IPS-15b (cell line): ENCODE measurements at regions not wholly inside any gene's neighbourhood (a gene's known extent, or its start where the extent isn't known, plus 50 kb on each side); places are given as distances from the start of the nearest gene placed in this dataset.
"Not testable (repeated sequence)": the region's sequence is repeated elsewhere in the genome, so short reads cannot be mapped to it uniquely, and the experiment has no call there.

ENCODE experiments used
- H3K27me3 ChIP-seq: one replicate; pipeline ENCODE4 v1.6.1; 2013; ENCODE audit warnings: low read length; ENCODE audit not compliant: control insufficient read depth, insufficient read depth
- H3K36me3 ChIP-seq: one replicate; pipeline ENCODE4 v1.6.1; 2013; ENCODE audit warnings: low read length; ENCODE audit not compliant: control insufficient read depth, insufficient read depth
- H3K4me1 ChIP-seq: one replicate; pipeline ENCODE4 v1.6.1; 2013; ENCODE audit warnings: mild to moderate bottlenecking, low read length; ENCODE audit not compliant: control insufficient read depth, insufficient read depth
- H3K4me3 ChIP-seq: one replicate; pipeline ENCODE4 v1.5.1; 2013; ENCODE audit warnings: low read depth, low read length
- H3K9ac ChIP-seq: one replicate; pipeline ENCODE4 v1.6.1; 2013; ENCODE audit warnings: low read depth, mild to moderate bottlenecking, low read length
- H3K9me3 ChIP-seq: one replicate; pipeline ENCODE4 v1.6.1; 2013; ENCODE audit warnings: mild to moderate bottlenecking, low read length; ENCODE audit not compliant: control insufficient read depth, insufficient read depth

- Histone ChIP-seq H3K4me3 (no peak overlapping the region), H3K9ac (no peak overlapping the region), H3K27me3 (no peaks in the 10 kb centered on the region), H3K4me1 (no peaks in the 10 kb centered on the region), H3K9me3 (no peaks in the 10 kb centered on the region), H3K36me3 (no peaks in the 10 kb centered on the region)
These were observed 288.2 kb downstream of the QKI start for GRCh38 chr6:163702736-163703135.

DNA sequence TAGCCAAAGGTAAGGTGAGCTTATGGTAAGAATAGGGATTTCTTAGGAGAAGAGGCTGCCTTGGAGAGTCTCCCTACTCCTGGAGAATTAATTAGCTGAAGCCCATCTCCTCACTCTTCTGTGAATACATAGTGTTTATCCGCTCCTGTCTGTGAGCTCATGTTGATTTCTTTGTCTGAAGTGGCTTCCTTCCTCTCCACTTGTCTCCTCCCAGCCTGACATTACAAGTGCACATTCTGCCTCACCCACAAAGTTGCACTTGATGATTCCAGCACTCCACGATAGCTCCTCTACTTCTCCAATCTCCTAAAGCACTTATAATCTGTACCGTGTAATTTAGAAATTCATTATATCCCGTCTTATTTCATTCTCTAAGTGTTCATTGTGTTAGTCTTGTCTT lies 287.2 kb downstream of the QKI start:
- H3K4me1 ChIP-seq: no peaks in the 10 kb centered on the region
- H3K36me3 ChIP-seq: no peaks in the 10 kb centered on the region
- H3K4me3 ChIP-seq: no peak overlapping the region
- no peaks in the 10 kb centered on the region for H3K9me3 ChIP-seq
- no peak overlapping the region for H3K9ac ChIP-seq
- no peaks in the 10 kb centered on the region for H3K27me3 ChIP-seq

DNA sequence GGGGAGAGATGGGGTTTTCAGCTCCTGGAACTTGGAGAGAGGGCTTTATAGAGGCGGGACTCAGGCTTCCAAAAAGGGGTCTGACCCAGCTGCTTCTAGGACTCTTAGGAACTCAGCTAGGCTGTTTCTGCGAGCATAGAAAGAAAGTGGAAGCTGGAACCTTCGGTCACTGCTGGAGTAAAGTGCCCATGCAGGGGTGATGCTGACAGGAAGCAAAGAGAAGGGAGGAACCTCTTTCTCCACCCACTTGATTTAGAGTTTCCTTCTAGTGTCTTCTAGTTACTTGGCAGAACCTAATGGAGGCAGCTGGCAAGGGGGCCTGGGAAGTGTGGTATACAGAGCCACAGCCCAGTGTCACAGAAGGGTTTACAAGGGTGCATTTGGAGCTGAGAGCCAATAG lies 283.6 kb downstream of the QKI start:
- no peaks in the 10 kb centered on the region for H3K4me1 ChIP-seq
- no peaks in the 10 kb centered on the region for H3K9me3 ChIP-seq
- H3K27me3 ChIP-seq: no peaks in the 10 kb centered on the region
- H3K4me3 ChIP-seq: no peak overlapping the region
- no peak overlapping the region for H3K9ac ChIP-seq
- no peaks in the 10 kb centered on the region for H3K36me3 ChIP-seq

DNA sequence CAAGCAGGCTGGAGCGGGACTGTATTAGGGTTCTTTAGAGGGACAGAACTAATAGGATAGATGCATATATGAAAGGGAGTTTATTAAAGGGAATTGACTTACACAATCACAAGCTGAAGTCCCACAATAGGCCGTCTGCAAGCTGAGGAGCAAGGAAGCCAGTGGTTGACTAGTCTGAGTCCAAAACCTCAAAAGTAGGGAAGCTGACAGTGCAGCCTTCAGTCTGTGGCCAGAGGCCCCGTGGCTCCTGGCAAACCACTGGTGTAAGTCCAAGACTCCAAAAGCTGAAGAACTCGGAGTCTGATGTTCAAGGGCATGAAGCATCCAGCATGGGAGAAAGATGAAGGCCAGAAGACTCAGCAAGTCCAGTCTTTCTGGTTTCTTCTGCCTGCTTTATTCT lies 281.8 kb downstream of the QKI start:
- H3K27me3 ChIP-seq, H3K9ac ChIP-seq, H3K36me3 ChIP-seq, H3K4me1 ChIP-seq, H3K9me3 ChIP-seq, H3K4me3 ChIP-seq: not testable (repeated sequence)

DNA sequence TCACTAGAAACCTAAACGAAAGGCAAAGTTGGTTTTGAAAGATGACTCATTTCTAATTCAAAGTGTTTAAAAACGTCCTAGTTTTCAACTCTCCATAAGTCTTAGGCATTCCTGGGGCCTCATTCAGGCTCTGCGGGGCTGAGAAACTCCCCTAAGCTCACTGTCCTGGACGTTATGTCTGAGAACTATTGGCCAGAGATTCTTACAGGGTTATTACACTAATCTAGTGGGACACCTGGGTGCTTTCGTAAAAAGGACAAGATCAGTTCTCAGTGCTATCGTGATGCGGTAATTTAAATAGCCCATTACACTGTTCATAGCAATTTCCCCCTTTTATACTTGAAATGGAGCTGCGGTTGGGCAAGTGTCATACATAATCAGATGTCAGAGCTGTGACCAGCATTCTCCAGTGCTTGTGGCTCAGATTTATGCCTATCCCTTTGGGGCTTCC lies 280.9 kb downstream of the QKI start:
- Histone ChIP-seq H3K27me3 (no peaks in the 10 kb centered on the region), H3K4me1 (no peaks in the 10 kb centered on the region), H3K9ac (no peak overlapping the region), H3K36me3 (no peaks in the 10 kb centered on the region), H3K4me3 (no peak overlapping the region), H3K9me3 (no peaks in the 10 kb centered on the region)

GRCh38 chr6:163694988-163695398 lies 280.5 kb downstream of the QKI start:
- H3K4me3 ChIP-seq: no peak overlapping the region
- H3K4me1 ChIP-seq: no peaks in the 10 kb centered on the region
- no peaks in the 10 kb centered on the region for H3K9me3 ChIP-seq
- H3K36me3 ChIP-seq: no peaks in the 10 kb centered on the region
- no peak overlapping the region for H3K9ac ChIP-seq
- H3K27me3 ChIP-seq: no peaks in the 10 kb centered on the region

DNA sequence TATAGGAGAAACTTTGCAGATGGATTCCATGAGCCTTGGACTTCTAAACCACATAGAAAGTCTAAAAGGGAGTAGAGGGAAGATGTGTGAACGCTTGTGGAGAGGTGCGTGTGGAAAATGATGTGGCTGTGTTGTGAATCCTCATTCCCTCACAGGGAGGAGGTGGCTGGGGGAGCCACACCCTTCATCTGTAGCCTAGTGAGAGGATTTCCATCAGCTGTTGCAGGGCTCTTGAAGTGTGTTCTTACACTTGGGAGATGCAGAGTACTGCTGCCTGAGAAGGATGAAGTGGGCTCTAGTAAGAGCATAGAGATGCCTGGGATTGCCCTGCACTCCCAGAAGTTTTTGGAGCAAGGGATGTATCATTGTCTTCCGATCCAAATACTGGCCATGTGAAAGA lies 279.6 kb downstream of the QKI start:
- H3K27me3 ChIP-seq: no peaks in the 10 kb centered on the region
- no peak overlapping the region for H3K9ac ChIP-seq
- no peak overlapping the region for H3K4me3 ChIP-seq
- H3K9me3 ChIP-seq: no peaks in the 10 kb centered on the region
- H3K36me3 ChIP-seq: no peaks in the 10 kb centered on the region
- no peaks in the 10 kb centered on the region for H3K4me1 ChIP-seq

DNA sequence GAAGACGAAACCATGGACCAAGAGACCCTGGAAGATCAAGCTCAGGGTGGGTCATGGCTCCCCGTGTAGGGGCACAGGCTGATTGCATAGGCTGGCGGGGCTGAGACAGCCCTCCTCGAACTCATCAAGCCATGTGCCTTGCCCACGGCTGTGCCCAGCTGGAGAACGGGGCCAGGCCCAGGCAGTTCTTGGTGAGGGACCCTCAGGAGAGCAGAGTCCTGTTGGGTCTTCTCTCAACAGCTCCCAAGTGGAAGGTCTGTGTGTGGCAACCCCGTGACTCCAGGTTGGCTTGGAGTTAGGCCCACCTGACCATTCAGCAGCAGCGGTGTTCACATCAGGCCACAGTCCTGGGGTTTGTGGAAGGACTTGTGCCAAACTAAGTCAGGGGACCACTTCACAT lies 276.5 kb downstream of the QKI start:
- no peaks in the 10 kb centered on the region for H3K36me3 ChIP-seq

DNA sequence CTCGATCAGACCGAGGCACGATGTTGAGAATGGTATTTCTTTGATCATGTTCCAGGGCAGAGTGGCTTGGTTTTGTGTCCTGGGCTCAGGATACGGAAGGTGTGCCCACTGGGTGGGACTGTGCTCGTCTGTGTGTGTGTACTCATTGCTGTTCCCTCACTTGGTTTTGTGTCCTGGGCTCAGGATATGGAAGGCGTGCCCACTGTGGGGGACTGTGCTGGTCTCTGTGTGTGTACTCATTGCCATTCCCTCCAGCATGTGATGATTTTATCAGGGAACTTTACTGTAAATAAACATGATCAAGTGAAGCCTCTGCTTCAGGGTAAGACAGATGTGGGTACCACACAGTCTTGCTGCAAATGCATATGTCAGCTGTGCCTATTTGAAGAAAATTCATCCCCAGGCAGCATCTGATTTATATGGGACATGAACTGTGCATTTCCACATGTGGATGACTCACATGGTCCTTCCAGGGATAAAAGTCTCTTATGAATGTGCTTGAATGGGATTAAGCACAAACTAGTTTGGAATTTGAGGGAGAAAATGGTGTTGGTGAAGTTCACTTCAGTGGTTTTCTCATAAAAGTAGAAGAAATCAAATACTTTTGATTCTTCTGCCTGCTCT lies 274.3 kb downstream of the QKI start:
- Histone ChIP-seq H3K4me1 (no peaks in the 10 kb centered on the region), H3K4me3 (no peak overlapping the region), H3K27me3 (no peaks in the 10 kb centered on the region), H3K36me3 (no peaks in the 10 kb centered on the region), H3K9me3 (no peaks in the 10 kb centered on the region), H3K9ac (no peak overlapping the region)

More for the DNA sequence above, 276.5 kb downstream of the QKI start:
- no peaks in the 10 kb centered on the region for H3K27me3 ChIP-seq
- H3K4me1 ChIP-seq: no peaks in the 10 kb centered on the region
- H3K9ac ChIP-seq: no peak overlapping the region
- no peaks in the 10 kb centered on the region for H3K9me3 ChIP-seq
- no peak overlapping the region for H3K4me3 ChIP-seq

DNA sequence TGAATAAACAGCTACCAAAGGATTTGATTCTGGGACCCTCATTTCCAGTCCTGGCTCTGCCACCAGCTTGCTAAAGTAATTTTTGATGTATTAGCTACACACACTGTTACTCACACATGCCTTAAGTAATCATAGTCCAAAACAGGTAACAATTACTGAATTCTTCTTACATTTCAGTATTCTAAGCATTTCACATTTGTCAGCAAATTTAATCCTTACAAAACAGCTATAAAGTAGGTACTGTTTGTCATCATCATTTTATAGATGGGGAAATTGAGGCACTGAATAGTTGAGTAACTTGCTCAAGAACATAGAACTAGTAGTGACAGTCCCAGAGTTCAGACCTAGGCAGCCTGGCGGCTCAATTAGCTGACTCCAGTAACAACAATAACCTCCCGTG lies 272.6 kb downstream of the QKI start:
- no peaks in the 10 kb centered on the region for H3K27me3 ChIP-seq

DNA sequence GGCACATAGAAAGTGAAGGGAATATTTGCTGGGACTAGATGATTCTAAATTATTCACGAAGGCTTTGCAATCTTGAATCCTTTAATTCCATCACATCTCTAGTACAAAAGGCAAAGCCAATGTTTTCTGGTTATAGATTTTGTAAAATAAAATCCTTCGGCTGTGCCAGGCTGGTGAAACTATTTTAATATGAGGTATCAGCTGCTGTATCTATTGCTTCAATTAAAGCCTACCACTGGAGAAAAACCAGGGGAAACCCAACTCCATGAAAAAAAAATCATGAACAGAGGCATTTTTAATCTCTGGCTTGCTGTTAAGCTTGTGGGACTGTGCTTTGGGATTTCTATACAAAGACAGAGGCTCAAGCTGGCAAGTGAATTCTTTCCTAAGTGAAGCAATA lies 271.8 kb downstream of the QKI start:
- Histone ChIP-seq H3K9me3 (no peaks in the 10 kb centered on the region), H3K9ac (no peak overlapping the region), H3K27me3 (no peaks in the 10 kb centered on the region), H3K36me3 (no peaks in the 10 kb centered on the region), H3K4me3 (no peak overlapping the region), H3K4me1 (no peaks in the 10 kb centered on the region)

More for the DNA sequence above, 272.6 kb downstream of the QKI start:
- H3K36me3 ChIP-seq: no peaks in the 10 kb centered on the region
- no peaks in the 10 kb centered on the region for H3K4me1 ChIP-seq
- H3K9me3 ChIP-seq: no peaks in the 10 kb centered on the region
- H3K9ac ChIP-seq: no peak overlapping the region
- H3K4me3 ChIP-seq: no peak overlapping the region

GRCh38 chr6:163683105-163683622 lies 268.6 kb downstream of the QKI start:
- no peaks in the 10 kb centered on the region for H3K9me3 ChIP-seq
- H3K36me3 ChIP-seq: no peaks in the 10 kb centered on the region
- no peaks in the 10 kb centered on the region for H3K4me1 ChIP-seq
- no peaks in the 10 kb centered on the region for H3K27me3 ChIP-seq
- H3K9ac ChIP-seq: no peak overlapping the region
- no peak overlapping the region for H3K4me3 ChIP-seq
